RWPE1 (cell line): ENCODE measurements at regions not wholly inside any gene's neighbourhood (a gene's known extent, or its start where the extent isn't known, plus 50 kb on each side); places are given as distances from the start of the nearest gene placed in this dataset.
"Not testable (repeated sequence)": the region's sequence is repeated elsewhere in the genome, so short reads cannot be mapped to it uniquely, and the experiment has no call there.

Source experiments
- CTCF ChIA-PET: fragments of 350-600 bp; sonication (Branson Sonifier 250); formaldehyde crosslinking; extraction: SDS; loops from one replicate; lab custom pipeline; 2021; lab: Yijun Ruan, JAX
- POLR2A ChIA-PET: fragments of 400-600 bp; formaldehyde crosslinking; extraction: SDS; loops from one replicate; lab custom pipeline; 2020; ENCODE audit warnings: antibody characterized with exemption; ENCODE audit not compliant: low non-redundant PET; lab: Yijun Ruan, JAX
- DNase-seq: peaks from one replicate; pipeline ENCODE4 v3.0.0; 2012; ENCODE audit warnings: low spot score
- H3K27ac ChIP-seq: fragments of 450-650 bp; 2 replicates; pipeline ENCODE4 v1.5.1; 2017
- CTCF ChIP-seq: fragments of 450-650 bp; conservative IDR thresholded peaks from 2 replicates; pipeline ENCODE4 v1.5.1; 2017; ENCODE audit warnings: low read depth, mild to moderate bottlenecking

GRCh38 chr20:19868441-19868840, 110.4 kb downstream of the RIN2 start:
- TF ChIP-seq CTCF = no peak
- DNase-seq = no peak
- ChIA-PET CTCF (no interaction called here), POLR2A (no interaction called here)
- no peak overlapping the region for H3K27ac ChIP-seq

- TF ChIP-seq CTCF = no peak
- H3K27ac ChIP-seq = no peak overlapping the region
- ChIA-PET CTCF (interaction anchor here (0.6 to 0.7 kb wide), 2 partner anchors 103 to 430 kb away, joined by 3 to 4 read pairs; no protein-coding TSS in a partner anchor), POLR2A (no interaction called here)
- no peak for DNase-seq
Measured at GRCh38 chr20:19872001-19872400, 113.9 kb downstream of the RIN2 start.

- ChIA-PET CTCF (interaction anchor here (0.7 kb wide), 1 partner anchor 24 kb away, joined by 4 read pairs; no protein-coding TSS in a partner anchor), POLR2A (no interaction called here)
- no peak overlapping the region for H3K27ac ChIP-seq
- no peak for DNase-seq
- TF ChIP-seq CTCF = no peak
Measured at GRCh38 chr20:19874040-19874727, 116.1 kb downstream of the RIN2 start.

- no peak for DNase-seq
- POLR2A ChIA-PET = no interaction called here
- CTCF ChIA-PET = no interaction called here
- no peak for TF ChIP-seq CTCF
- peak overlapping the region; percentile 26; the same call in 1 of the 2 replicates for H3K27ac ChIP-seq
Measured at GRCh38 chr20:19875376-19876221, 117.5 kb downstream of the RIN2 start.

- no peak for TF ChIP-seq CTCF
- H3K27ac ChIP-seq = no peak overlapping the region
- ChIA-PET POLR2A (no interaction called here), CTCF (no interaction called here)
- DNase-seq = no peak
Measured at GRCh38 chr20:19876828-19877460, 118.9 kb downstream of the RIN2 start.

GRCh38 chr20:19879874-19880255, 121.8 kb downstream of the RIN2 start:
- CTCF ChIA-PET = interaction anchor here (0.7 kb wide), 1 partner anchor 42 kb away, joined by 4 read pairs; no protein-coding TSS in a partner anchor
- POLR2A ChIA-PET, DNase-seq: not testable (repeated sequence)
- H3K27ac ChIP-seq = peak overlapping the region; percentile 58; the same call in 1 of the 2 replicates
